Mesothelial cell of epicardium (in vitro differentiated cells): ENCODE measurements at regions not wholly inside any gene's neighbourhood (a gene's known extent, or its start where the extent isn't known, plus 50 kb on each side); places are given as distances from the start of the nearest gene placed in this dataset.
"Not testable (repeated sequence)": the region's sequence is repeated elsewhere in the genome, so short reads cannot be mapped to it uniquely, and the experiment has no call there.

Experiments
- DNase-seq, 2 experiments: peaks; one replicate each; pipeline ENCODE4 v3.0.0; 2021; ENCODE audit warnings: low spot score in 2 of 2; ENCODE audit not compliant: unreplicated experiment in 2 of 2
- H3K27ac Mint-ChIP-seq: 2 replicates; pipeline ENCODE4 v1.8.0; 2021; ENCODE audit warnings: mixed read lengths
- H3K27me3 Mint-ChIP-seq: 2 replicates; pipeline ENCODE4 v1.8.0; 2021; ENCODE audit warnings: low read depth, mixed read lengths
- H3K36me3 Mint-ChIP-seq: 2 replicates; pipeline ENCODE4 v1.8.0; 2021; ENCODE audit warnings: mixed read lengths
- H3K4me1 Mint-ChIP-seq: 2 replicates; pipeline ENCODE4 v1.8.0; 2021; ENCODE audit warnings: mixed read lengths
- H3K4me3 Mint-ChIP-seq: 2 replicates; pipeline ENCODE4 v1.8.0; 2021; ENCODE audit warnings: mild to moderate bottlenecking, moderate library complexity, mixed read lengths
- H3K9me3 Mint-ChIP-seq: 2 replicates; pipeline ENCODE4 v1.8.0; 2021; ENCODE audit warnings: mixed read lengths
- TF ChIP-seq, protein P1 (sequence below): fragments of 200-600 bp; sonication (generic); IDR thresholded peaks from one replicate; pipeline ENCODE4 v1.5.0; 2021; ENCODE audit warnings: antibody characterized with exemption; ENCODE audit not compliant: unreplicated experiment

GRCh38 chr11:81819462-81819861 lies 914.2 kb downstream of the FAM181B start:
- Mint-ChIP-seq H3K4me1 (peaks cover 23% of the 10 kb centered on the region), H3K36me3 (no peaks in the 10 kb centered on the region), H3K27me3 (no peaks in the 10 kb centered on the region), H3K4me3 (no peak overlapping the region), H3K27ac (no peak overlapping the region), H3K9me3 (peaks cover 12% of the 10 kb centered on the region)
- no peak for DNase-seq
- TF ChIP-seq, protein P1, sequence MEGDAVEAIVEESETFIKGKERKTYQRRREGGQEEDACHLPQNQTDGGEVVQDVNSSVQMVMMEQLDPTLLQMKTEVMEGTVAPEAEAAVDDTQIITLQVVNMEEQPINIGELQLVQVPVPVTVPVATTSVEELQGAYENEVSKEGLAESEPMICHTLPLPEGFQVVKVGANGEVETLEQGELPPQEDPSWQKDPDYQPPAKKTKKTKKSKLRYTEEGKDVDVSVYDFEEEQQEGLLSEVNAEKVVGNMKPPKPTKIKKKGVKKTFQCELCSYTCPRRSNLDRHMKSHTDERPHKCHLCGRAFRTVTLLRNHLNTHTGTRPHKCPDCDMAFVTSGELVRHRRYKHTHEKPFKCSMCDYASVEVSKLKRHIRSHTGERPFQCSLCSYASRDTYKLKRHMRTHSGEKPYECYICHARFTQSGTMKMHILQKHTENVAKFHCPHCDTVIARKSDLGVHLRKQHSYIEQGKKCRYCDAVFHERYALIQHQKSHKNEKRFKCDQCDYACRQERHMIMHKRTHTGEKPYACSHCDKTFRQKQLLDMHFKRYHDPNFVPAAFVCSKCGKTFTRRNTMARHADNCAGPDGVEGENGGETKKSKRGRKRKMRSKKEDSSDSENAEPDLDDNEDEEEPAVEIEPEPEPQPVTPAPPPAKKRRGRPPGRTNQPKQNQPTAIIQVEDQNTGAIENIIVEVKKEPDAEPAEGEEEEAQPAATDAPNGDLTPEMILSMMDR = no peak

DNA sequence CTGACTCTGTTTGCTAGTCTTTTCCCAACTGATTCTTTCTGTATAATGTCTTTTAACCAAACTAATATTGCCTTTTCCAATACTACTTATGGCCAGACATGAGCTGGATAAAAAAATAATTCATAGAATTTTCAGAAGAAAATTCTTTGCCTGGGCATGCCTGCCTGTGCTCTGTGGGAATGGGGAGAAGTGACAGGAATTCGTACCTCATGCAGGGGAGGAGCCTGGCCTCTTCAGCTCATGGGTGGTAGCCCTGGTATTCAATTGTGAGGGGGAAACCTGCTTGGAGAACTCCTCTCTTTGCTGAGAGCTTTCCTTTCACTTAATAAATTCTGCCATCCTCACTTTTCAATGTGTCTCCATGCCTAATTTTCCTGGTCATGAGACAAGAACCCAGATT lies 928.8 kb downstream of the FAM181B start:
- Mint-ChIP-seq H3K36me3 (peaks cover 3% of the 10 kb centered on the region), H3K27ac (no peak overlapping the region), H3K27me3 (no peaks in the 10 kb centered on the region), H3K9me3 (peaks cover 5% of the 10 kb centered on the region), H3K4me1 (peaks cover 10% of the 10 kb centered on the region), H3K4me3 (no peak overlapping the region)
- no peak for DNase-seq
- TF ChIP-seq, protein P1 = no peak

- Mint-ChIP-seq H3K27ac (no peak overlapping the region), H3K4me3 (no peak overlapping the region), H3K4me1 (peaks cover 10% of the 10 kb centered on the region), H3K27me3 (no peaks in the 10 kb centered on the region), H3K36me3 (peaks cover 3% of the 10 kb centered on the region), H3K9me3 (peaks cover 7% of the 10 kb centered on the region)
- DNase-seq = no peak
- TF ChIP-seq, protein P1 = no peak
Measured at GRCh38 chr11:81802591-81802990, 931.1 kb downstream of the FAM181B start.

DNA sequence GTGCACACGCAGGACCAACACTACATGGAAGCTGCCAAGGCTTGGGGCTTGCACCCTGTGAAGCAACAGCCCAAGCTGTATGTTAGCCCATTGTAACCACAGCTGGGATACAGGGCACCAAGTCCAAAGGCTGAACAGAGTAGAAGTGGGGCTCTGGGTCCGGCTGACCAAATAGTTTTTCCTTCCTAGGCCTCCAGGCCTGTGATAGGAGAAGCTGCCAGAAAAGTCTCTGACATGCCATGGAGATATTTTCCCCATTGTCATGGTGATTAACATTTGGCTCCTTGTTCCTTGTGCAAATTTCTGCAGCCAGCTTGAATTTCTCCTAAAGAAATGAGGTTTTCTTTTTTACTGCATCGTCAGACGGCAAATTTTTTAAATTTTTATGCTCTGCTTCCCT lies 941.2 kb downstream of the FAM181B start:
- TF ChIP-seq, protein P1 = no peak

GRCh38 chr11:81787584-81788049 lies 946.0 kb downstream of the FAM181B start:
- Mint-ChIP-seq H3K4me3 (no peak overlapping the region), H3K4me1 (peaks cover 6% of the 10 kb centered on the region), H3K27ac (no peak overlapping the region), H3K36me3 (no peaks in the 10 kb centered on the region), H3K27me3 (no peaks in the 10 kb centered on the region), H3K9me3 (peaks cover 5% of the 10 kb centered on the region)
- TF ChIP-seq, protein P1 = no peak
- DNase-seq = no peak

More for the DNA sequence above, 941.2 kb downstream of the FAM181B start:
- H3K27ac Mint-ChIP-seq = no peak overlapping the region
- no peaks in the 10 kb centered on the region for H3K27me3 Mint-ChIP-seq
- H3K4me3 Mint-ChIP-seq = no peak overlapping the region
- H3K4me1 Mint-ChIP-seq = no peaks in the 10 kb centered on the region
- peaks cover 8% of the 10 kb centered on the region for H3K9me3 Mint-ChIP-seq
- no peak for DNase-seq
- H3K36me3 Mint-ChIP-seq = no peaks in the 10 kb centered on the region

GRCh38 chr11:81772166-81772565 lies 961.5 kb downstream of the FAM181B start:
- Mint-ChIP-seq H3K36me3 (no peaks in the 10 kb centered on the region), H3K4me1 (peaks cover 5% of the 10 kb centered on the region), H3K27ac (no peak overlapping the region), H3K4me3 (no peak overlapping the region), H3K9me3 (no peaks in the 10 kb centered on the region), H3K27me3 (no peaks in the 10 kb centered on the region)
- DNase-seq = no peak
- TF ChIP-seq, protein P1 = no peak

GRCh38 chr11:81769906-81770305 lies 963.8 kb downstream of the FAM181B start:
- H3K27me3 Mint-ChIP-seq, H3K9me3 Mint-ChIP-seq, H3K4me1 Mint-ChIP-seq, H3K36me3 Mint-ChIP-seq, DNase-seq, H3K4me3 Mint-ChIP-seq, H3K27ac Mint-ChIP-seq: not testable (repeated sequence)
